Sciatic nerve (tissue), 2 donors: ENCODE measurements at regions not wholly inside any gene's neighbourhood (a gene's known extent, or its start where the extent isn't known, plus 50 kb on each side); places are given as distances from the start of the nearest gene placed in this dataset.

Experiments used
- ATAC-seq: fragments of 200-7000 bp; cut with Tn5 transposase; one replicate; pipeline ENCODE4 v1.9.1; 2020; ENCODE audit warnings: mild to moderate bottlenecking, moderate library complexity
- DNase-seq: peaks from one replicate; pipeline ENCODE4 v3.0.0-alpha.2; 2020; ENCODE audit warnings: low spot score
- intact Hi-C: fragments of 100-400 bp; cut with DNase I; formaldehyde crosslinking; loops from one replicate; pipeline ENCODE4 v1.14.2; 2022
- donor health status: DM: no; HTN: no; CAD: no.
- donor health status: DM: no; HTN: no; CAD: no.

DNA sequence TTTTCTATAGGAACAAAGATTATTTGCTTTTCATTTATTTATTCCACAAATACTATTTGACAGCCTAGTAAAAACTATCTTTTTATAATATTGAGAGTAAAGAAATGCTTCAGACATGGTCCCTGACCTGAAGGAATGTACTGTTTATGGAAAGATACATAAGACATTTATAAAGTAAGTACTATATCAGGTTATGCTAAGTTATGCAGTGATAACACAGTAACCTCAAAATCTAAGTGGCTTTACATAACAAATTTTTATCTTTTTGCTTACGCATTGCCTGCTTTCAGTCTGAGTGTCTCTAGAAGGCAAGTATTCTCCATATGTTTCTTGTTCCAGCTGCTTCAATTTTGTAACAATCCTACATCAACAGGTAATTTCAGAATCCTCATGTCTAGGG is 694.0 kb downstream of the SQOR start:
- DNase-seq (no peak), ATAC-seq (no peak)
- intact Hi-C loops, result no loop called here

DNA sequence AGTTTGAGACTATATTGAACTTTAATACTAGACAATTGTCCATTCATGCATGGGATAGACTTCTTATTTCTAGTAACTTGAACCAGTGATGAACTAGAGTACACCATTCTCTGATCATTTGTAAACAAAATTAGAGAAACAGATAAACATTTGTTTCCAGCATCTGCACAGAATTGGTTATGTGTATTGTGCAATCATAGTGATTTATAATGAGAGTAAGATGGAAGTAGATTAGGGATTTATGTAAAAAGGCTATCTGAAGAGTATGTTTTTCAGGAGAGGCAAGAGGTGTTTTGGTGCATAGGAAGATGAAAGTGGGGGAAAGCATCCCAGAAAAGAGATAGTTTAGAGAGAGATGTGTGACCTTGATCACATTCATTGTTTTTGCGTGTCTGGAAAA is 695.0 kb downstream of the SQOR start:
- ATAC-seq, result no peak
- intact Hi-C loops, result no loop called here

DNA sequence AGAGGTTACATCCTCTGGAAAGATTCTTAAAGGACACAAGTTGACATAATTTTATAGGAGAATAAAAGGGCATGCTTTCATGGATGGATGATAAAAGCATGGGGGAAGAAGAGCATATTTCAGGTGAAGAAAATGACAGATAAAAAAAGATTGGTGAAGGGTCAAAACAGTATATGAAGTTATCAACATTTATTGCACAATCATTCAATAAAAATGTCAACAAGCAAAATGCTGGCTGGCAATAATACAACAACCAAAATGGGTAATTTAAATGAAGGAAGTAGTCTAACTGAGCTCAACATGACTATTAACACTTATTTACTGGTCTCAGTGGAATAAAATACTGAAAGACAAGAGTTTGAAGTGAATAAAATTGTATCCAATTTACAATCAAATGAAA is 696.7 kb downstream of the SQOR start:
- no peak for ATAC-seq
- intact Hi-C loops, result no loop called here

More for the DNA sequence above, 695.0 kb downstream of the SQOR start:
- no peak for DNase-seq

DNA sequence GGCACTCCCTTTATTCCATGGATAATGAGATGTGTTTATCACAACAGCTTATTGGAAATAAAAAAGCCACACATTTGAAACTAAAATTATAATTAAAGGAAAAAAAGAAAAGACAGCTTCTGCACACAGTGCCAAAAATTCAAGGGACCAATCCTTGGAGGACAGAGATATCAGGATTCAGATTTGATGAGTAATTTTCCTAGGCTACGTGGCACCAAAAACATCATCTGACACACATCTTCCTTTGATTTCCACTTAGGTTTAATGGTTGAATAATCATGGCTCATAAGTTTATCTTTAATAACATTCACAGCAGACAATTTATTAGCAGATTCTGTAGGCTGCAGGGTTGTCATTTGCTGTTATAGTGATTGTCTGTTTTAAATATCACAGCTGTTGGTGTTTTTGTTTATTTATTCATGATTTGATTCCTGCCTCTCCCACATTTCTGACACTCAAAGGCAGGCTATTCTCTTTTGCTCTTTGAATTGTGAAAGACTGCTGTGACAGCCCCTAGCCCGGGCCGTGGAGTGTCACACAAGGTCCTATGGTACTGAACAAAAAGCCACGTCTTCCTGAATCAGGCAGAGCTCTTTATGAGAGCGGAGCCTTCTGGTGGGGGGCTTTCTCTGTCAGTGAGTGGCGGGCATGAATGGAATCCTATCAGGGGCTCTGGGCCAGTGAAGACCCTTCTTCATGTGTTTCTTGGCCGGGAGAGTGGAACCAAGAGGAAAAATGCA is 708.5 kb downstream of the SQOR start:
- ATAC-seq, result no peak
- intact Hi-C loops, result no loop called here
- no peak for DNase-seq

More for the DNA sequence above, 696.7 kb downstream of the SQOR start:
- no peak for DNase-seq

DNA sequence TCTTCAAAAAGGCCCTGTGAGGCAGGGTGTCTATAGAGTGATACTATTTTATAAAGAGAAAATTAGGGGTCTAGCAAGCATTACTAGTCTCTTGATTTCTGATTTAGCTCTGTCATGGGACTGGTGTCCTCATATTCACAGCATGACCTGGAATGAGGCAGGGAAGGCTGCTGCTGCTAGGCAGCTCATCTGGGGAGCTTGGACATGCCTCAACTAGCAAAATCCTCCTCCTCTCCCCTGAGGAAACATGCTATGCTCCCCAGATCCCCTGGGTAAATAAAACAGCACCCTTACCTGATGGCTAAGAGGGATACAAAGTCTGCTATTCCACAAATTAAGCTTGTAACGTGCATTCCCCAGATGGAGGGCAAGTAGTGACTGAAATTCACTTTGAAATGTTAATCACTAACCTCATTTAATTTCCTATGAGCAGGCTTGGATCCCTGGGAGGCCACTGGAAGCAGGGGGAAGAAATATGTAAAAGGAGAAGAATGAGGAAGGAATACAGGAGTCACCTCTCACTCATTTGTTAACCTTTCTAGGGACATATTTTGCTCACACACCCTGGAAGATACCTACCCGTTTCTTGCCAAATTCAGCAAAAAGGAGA is 709.4 kb downstream of the SQOR start:
- ATAC-seq (no peak), DNase-seq (no peak)
- intact Hi-C loops, result no loop called here

DNA sequence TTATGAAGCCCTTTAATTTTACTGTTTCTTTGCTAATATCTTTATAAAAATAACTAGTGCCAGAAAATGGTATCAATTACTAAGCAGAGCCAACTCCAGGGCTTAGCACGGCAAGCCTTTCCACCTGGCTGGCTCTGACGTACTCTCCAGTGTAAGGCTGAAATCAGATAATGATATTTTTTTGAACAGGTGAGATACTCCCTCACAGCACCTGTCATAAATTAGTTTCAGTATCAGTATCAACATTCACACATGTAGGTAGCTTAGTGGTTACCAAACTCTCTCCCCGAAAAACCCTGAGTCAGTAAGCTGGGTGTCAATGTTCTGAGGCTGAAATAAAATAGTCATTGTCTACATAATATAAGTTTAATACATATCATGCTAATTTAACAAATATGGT is 710.1 kb downstream of the SQOR start:
- no peak for ATAC-seq
- intact Hi-C loops, result no loop called here
- no peak for DNase-seq

DNA sequence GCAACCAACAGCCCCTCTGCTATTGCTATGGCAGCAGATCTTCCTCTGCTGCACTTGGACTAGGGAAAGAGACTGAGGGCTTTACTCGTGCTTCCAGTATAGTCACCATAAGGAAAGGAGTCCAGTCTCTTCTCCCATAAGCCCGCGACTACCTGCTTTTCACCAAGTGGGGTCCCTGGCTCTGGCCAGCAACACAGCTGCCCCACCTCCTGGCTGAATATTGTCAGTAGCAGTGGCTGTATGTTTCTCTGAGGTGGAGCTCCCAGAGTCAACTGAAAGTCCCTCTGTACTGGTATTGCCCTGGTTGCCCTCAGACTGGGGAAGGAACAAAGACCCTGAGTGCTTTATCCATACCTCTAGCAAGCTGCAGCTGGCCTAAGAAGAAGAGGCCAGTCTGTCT is 719.6 kb downstream of the SQOR start:
- no peak for ATAC-seq
- intact Hi-C loops, result no loop called here
- no peak for DNase-seq

DNA sequence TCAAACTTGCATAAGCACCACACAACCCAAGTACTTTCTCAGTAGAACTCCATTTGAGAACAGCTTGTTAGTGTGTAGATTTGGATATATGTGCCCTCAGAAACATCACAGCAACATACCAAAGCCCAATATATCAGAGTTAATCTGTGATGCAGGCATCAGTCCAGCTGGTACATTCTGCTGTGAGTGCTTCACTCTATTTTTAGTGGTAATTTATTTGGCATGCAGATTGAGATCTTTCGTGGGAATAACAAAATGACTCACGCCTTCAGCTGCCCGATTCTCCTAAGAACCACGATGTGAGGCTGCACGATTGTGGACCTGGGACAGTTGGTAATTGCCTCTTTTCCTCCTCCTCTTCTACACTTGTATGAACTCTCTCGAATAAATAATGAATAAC is 730.7 kb downstream of the SQOR start:
- ATAC-seq, result peak; percentile 87
- intact Hi-C loops, result no loop called here
- DNase-seq, result no peak

- ATAC-seq (peak; percentile 66), DNase-seq (no peak)
- intact Hi-C loops, result no loop called here
Measured at GRCh38 chr15:46366360-46367007, 731.7 kb downstream of the SQOR start.

GRCh38 chr15:46383978-46384377 is 749.1 kb downstream of the SQOR start:
- intact Hi-C loops, result no loop called here
- DNase-seq, result no peak
- no peak for ATAC-seq

GRCh38 chr15:46386356-46386755 is 751.5 kb downstream of the SQOR start:
- no peak for DNase-seq
- no peak for ATAC-seq
- intact Hi-C loops, result no loop called here

DNA sequence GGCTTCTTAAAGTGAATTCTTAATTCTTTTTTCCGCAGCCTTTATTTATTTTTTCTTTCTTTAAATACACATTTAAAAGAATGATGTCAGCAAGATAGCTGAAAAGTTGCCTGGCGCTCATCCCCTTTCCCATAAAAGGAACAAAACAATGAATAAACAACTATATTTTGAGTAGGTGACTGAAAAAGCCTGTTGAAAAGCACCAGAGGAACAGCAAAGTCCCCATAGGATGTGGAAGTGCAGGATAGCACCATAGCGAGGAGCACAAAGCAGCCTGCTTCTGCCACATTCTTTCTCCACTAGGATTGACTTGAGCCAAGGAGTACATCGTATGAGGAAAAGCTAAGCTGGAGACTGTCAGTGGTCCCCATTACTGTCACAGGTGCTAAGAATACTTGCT is 754.9 kb downstream of the SQOR start:
- intact Hi-C loops, result no loop called here
- DNase-seq, result no peak
- no peak for ATAC-seq

DNA sequence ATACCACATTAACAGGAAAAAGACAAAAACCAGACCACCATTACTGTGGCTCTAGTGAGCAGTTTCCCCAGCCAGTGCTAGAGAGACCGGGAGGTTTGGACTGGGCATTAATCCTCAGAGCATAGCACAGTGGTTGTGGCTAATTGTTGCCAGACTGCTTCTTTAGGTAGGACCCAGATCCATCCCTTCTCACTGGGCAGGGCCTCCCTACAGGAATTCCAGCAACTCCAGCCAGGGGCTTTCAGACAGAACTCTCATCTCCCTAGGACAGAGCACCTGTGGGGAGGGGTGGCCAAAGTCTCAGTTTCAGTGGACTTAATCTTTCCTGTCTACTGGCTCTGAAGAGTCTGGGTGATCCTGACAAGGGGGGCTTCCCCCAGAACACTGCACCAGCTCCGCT is 759.6 kb downstream of the SQOR start:
- ATAC-seq (no peak), DNase-seq (no peak)
- intact Hi-C loops, result no loop called here

GRCh38 chr15:46408312-46408711 is 773.5 kb downstream of the SQOR start:
- intact Hi-C loops, result no loop called here

DNA sequence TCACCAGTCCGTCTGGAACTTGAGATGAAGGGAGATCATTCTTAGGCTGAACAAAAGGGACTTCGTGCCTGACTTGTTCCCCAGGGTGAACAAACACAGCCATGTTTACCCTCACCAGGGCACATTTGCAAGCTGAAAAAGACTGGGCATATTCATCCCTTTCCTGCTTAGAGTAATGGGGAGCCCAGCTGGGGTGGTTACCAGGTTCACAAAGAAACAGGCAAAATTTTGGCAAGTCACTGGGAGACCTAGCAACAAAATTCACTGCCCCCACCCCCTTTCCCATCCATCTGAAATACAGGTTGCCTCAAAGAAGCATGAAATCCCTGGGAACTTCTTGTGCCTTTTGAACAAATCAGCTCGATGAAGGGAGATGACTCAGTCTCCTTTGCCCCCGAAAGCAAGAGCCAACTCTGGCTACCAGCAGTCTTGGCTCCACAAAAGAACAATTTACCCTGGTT is 775.0 kb downstream of the SQOR start:
- intact Hi-C loops, result no loop called here
- ATAC-seq (no peak), DNase-seq (no peak)

More at GRCh38 chr15:46408312-46408711, 773.5 kb downstream of the SQOR start:
- ATAC-seq (no peak), DNase-seq (no peak)

GRCh38 chr15:46410705-46411104 is 775.9 kb downstream of the SQOR start:
- ATAC-seq, result no peak
- intact Hi-C loops, result no loop called here
- DNase-seq, result no peak

DNA sequence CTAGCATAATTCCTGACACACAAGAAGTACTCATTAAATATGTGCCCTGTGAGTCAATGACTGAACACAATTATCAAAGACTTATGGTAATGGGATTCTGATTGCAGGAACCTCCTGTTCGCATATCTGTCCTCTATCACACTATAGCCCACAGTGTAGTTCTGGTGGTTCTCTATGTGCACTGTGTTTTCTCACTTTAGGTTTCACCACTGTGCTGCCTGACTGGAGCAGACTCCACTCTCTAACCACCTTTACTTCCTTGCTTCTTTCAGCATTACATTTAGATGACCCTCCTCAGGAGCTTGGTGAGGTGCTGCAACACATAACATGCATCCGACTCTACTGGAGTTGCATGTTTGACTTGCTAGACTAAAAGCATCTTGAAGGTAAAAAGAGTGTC is 777.1 kb downstream of the SQOR start:
- ATAC-seq (no peak), DNase-seq (no peak)
- intact Hi-C loops, result no loop called here

DNA sequence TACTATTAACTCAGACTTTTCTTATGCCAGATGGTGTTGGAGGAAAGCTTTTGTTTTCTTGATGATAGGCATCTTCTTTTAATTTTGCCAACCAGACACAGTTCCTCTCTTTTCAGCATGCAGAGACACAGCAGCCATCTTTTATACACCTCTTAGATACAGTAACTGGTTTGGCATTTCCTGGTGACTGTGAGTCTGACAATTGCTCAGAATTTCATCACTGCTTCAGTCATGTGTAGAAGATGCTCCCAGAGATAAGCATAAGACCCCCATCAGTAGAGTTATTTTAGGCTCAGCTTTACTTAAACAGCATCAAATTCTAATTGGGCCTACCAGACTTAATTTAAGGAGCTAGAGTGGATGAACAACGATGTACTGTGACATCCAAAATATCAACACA is 779.0 kb downstream of the SQOR start:
- intact Hi-C loops, result no loop called here
- no peak for DNase-seq
- ATAC-seq, result no peak

- ATAC-seq, result no peak
- intact Hi-C loops, result no loop called here
- no peak for DNase-seq
Measured at GRCh38 chr15:46416544-46416943, 781.7 kb downstream of the SQOR start.

DNA sequence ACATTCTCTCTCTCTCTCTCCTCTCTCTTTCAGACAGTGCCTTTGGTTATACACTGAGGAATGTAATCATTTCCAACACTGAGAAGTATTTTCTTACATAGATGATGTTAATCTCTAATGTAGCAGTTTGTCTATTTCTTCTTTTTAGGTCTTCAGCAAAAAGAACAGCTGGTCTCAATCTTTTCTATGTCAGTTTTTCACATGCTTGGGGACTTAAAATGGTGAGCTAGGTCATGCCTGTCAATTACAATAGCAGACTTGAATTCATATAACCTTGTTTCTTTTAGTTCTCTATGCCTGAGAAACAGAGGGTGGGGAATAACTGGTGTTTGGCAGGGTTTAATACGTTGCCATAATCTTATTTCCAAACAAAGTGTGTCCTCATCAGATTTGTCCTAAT is 786.2 kb downstream of the SQOR start:
- DNase-seq, result no peak
- ATAC-seq, result no peak
- intact Hi-C loops, result no loop called here
